NCI-H1436 (cell line): ENCODE measurements at regions not wholly inside any gene's neighbourhood (a gene's known extent, or its start where the extent isn't known, plus 50 kb on each side); places are given as distances from the start of the nearest gene placed in this dataset.

Experiments
- DNase-seq: peaks from one replicate; lab custom pipeline; 2025; lab: John Stamatoyannopoulos, UW

DNA sequence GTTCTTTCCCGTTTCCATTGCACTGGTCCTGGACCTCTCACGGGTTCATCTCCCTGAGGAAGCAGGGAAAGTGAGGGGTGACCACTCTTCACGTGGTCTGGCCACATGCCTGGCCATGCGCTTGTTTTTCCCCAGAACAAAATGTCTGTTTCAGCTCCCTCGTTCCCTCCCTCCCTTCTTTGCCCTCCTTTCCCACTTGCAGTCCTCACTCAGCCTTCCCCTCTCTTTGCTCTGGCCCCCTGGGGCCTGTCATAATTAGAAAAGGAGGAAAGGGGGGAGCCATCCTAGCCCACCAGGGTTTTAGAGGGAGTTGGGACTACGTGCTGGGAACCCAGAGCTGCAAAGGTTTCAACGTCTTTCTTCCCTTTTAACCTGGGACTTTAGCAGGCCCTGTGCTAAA is 52.8 kb upstream of the CADM1 start:
- no peak for DNase-seq

DNA sequence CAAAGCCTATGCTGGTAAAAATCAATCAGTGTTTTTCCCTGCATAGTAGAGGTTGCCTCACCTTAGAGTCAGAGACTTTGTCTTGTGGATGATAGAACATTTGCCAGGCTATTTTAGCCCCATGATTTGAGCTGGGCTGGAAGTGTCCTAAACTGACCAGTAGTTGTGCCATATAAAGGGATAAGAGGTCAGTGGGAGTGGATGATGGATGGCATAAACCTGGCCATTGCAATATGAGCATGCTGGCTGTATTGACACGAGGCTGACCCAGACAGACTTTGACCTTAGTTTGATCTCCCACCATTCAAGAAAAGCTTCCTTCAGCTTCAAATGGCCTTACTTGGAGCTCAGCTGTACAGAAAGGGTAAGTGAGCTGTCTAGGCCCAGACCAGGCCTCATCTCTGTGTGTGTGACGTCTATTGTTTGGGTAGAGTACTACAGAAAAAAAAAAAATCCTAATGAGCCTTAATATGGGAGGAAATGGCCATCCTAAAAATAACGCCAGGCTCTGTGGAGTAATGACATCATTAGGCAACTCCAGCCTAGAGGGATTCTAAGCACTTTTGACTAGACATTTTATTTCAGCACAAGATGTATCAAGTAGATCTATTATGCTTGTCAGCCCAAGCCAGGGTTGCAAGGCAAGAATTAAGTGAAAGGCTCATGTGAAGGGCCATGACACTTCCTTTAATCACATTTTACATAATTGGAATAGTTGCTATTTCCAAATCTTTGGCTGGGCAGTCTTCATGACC is 51.3 kb upstream of the CADM1 start:
- DNase-seq, result no peak
